SK-N-MC (cell line): ENCODE measurements at regions not wholly inside any gene's neighbourhood (a gene's known extent, or its start where the extent isn't known, plus 50 kb on each side); places are given as distances from the start of the nearest gene placed in this dataset.
A peak's percentile ranks its signal among the peaks of the same experiment; 100 is the strongest.
"Not testable (repeated sequence)": the region's sequence is repeated elsewhere in the genome, so short reads cannot be mapped to it uniquely, and the experiment has no call there.

Experiments
- DNase-seq: peaks from one replicate; pipeline ENCODE4 v3.0.0-alpha.2; 2011; ENCODE audit warnings: low read depth, low spot score
- H3K27ac ChIP-seq: fragments of 200-600 bp; sonication (generic); 2 replicates; pipeline ENCODE4 v1.5.1; 2016; ENCODE audit warnings: mixed run types
- H3K36me3 ChIP-seq: fragments of 200-600 bp; sonication (generic); 2 replicates; pipeline ENCODE4 v1.6.1; 2017; ENCODE audit warnings: antibody characterized with exemption, low read length, mixed read lengths; ENCODE audit not compliant: insufficient read depth
- H3K4me3 ChIP-seq: fragments of 200-600 bp; sonication (generic); 2 replicates; pipeline ENCODE4 v1.5.1; 2016
- H3K9ac ChIP-seq: fragments of 200-600 bp; sonication (generic); 2 replicates; pipeline ENCODE4 v1.8.0; 2017; ENCODE audit warnings: mixed run types, mixed read lengths; ENCODE audit not compliant: insufficient read length
- H3K9me3 ChIP-seq: fragments of 200-600 bp; sonication (generic); 2 replicates; pipeline ENCODE4 v1.6.1; 2017; ENCODE audit warnings: low read depth, mild to moderate bottlenecking, antibody characterized with exemption, low read length, moderate library complexity, mixed read lengths
- EZH2 ChIP-seq: fragments of 200-600 bp; sonication (generic); IDR thresholded peaks from one replicate; pipeline ENCODE4 v1.6.1; 2017; ENCODE audit warnings: antibody characterized with exemption
- FOXP2 ChIP-seq: optimal IDR thresholded peaks from 2 replicates; pipeline ENCODE3; 2011; ENCODE audit warnings: mild to moderate bottlenecking, moderate library complexity; ENCODE audit not compliant: insufficient read depth; ENCODE audit errors: extremely low read length, control extremely low read depth
- POLR2AphosphoS5 ChIP-seq: IDR thresholded peaks from 2 replicates; pipeline ENCODE4 v1.6.1; 2012; ENCODE audit warnings: mild to moderate bottlenecking, low read depth, low read length, borderline replicate concordance

DNA sequence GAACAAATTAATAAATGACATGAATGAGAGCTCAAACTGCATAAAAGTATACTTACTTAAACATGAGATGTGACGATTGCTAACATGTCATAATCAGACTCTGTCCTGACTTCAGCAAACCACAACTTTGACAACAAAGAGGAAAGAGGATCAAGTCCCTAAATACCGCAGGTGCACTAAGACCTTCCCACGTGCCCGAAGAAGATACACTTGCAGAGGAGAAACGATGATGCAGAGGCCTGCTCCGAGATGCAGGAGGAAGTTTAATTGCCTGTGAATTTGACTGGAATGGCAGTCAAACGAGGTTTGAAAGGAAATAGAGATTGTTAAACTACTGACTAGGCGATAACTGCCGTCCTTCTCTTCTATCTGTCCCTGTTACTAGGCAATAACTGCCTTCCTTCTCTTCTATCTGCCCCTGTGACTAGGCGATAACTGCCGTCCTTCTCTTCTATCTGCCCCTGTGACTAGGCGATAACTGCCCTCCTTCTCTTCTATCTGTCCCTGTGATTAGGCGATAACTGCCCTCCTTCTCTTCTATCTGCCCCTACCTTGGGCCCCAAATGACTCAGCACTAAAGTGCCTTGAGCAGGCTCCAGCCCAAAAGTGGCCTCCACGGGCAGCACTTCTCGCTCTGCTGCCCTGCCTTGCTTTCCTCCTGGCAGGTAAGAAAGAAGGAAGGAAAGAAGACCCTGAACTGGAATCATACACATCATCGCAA is 2226.0 kb upstream of the DEFB115 start:
- not testable (repeated sequence) for H3K9me3 ChIP-seq, DNase-seq, H3K4me3 ChIP-seq, H3K27ac ChIP-seq, H3K36me3 ChIP-seq, H3K9ac ChIP-seq

DNA sequence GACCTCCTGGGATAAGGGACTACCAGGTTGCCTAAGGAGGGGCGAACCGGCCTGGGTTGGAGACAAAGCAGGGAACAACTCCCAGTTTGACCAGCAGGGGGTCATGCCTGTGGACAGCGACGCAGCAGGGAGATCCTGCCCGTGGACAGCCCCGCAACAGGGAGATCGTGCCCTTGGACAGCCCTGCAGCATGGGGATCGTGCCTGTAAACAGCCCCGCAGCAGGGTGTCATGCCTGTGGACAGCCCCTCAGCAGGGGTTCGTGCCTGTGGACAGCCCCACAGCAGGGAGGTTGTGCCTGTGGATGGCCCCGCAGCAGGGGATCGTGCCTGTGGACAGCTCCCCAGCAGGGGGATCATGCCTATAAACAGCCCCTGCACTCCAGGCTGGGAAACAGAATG is 2213.2 kb upstream of the DEFB115 start:
- not testable (repeated sequence) for H3K9ac ChIP-seq, H3K9me3 ChIP-seq, H3K4me3 ChIP-seq, H3K27ac ChIP-seq, H3K36me3 ChIP-seq, DNase-seq

DNA sequence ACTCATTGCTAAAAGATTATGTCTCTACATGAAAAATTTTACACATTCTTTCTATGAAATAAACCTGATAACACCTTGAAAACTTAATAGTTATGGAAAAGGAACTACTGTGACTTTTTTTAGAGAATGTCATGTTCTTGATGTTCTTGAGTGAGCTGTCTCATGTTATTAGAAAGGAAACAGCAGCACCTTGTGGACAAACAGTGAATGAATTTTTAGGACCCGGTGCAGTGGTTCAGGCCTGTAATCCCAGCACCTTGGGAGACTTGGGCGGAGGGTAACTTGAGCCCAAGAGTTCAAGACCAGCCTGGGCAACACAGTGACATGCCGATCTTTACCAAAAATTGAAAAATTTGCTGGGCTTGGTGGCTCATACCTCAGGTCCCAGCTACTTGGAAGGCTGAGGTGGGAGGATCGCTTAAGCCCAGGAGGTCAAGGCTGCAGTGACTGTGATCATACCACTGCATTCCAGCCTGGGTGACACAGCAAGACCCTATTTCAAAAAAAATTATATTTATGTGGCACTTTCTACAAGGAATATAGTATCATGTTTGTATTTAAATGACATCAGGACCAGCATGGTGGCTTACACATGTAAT is 2207.4 kb upstream of the DEFB115 start:
- not testable (repeated sequence) for H3K27ac ChIP-seq, H3K9me3 ChIP-seq, H3K36me3 ChIP-seq, H3K9ac ChIP-seq, H3K4me3 ChIP-seq
- DNase-seq, result peak; percentile 22

GRCh38 chr20:29057866-29058484 is 2199.5 kb upstream of the DEFB115 start:
- DNase-seq, result peak; percentile 1
- H3K36me3 ChIP-seq, H3K4me3 ChIP-seq, H3K9me3 ChIP-seq, H3K27ac ChIP-seq, H3K9ac ChIP-seq: not testable (repeated sequence)

GRCh38 chr20:29062451-29062850 is 2195.0 kb upstream of the DEFB115 start:
- not testable (repeated sequence) for DNase-seq, H3K9ac ChIP-seq, H3K36me3 ChIP-seq, H3K9me3 ChIP-seq, H3K4me3 ChIP-seq, H3K27ac ChIP-seq

- DNase-seq, result not testable (repeated sequence)
These were observed 2191.1 kb upstream of the DEFB115 start for GRCh38 chr20:29066341-29066740.

DNA sequence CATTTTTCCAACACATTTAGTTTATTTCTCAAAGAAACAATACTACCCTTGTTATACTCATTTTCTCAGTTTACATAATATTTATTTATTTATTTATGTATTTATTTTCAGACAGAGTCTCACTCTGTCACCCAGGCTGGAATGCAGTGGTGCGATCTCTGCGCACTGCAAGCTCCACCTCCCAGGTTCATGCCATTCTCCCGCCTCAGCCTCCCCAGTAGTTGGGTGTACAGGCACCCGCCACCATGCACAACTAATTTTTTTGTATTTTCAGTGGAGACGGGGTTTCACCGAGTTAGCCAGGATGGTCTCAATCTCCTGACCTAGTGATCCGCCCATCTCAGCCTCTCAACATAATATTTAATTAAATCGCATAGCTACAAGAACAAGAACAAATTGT is 2183.8 kb upstream of the DEFB115 start:
- DNase-seq, H3K9ac ChIP-seq: not testable (repeated sequence)

More at GRCh38 chr20:29066341-29066740, 2191.1 kb upstream of the DEFB115 start:
- H3K4me3 ChIP-seq, H3K36me3 ChIP-seq, H3K9ac ChIP-seq, H3K9me3 ChIP-seq, H3K27ac ChIP-seq: not testable (repeated sequence)

DNA sequence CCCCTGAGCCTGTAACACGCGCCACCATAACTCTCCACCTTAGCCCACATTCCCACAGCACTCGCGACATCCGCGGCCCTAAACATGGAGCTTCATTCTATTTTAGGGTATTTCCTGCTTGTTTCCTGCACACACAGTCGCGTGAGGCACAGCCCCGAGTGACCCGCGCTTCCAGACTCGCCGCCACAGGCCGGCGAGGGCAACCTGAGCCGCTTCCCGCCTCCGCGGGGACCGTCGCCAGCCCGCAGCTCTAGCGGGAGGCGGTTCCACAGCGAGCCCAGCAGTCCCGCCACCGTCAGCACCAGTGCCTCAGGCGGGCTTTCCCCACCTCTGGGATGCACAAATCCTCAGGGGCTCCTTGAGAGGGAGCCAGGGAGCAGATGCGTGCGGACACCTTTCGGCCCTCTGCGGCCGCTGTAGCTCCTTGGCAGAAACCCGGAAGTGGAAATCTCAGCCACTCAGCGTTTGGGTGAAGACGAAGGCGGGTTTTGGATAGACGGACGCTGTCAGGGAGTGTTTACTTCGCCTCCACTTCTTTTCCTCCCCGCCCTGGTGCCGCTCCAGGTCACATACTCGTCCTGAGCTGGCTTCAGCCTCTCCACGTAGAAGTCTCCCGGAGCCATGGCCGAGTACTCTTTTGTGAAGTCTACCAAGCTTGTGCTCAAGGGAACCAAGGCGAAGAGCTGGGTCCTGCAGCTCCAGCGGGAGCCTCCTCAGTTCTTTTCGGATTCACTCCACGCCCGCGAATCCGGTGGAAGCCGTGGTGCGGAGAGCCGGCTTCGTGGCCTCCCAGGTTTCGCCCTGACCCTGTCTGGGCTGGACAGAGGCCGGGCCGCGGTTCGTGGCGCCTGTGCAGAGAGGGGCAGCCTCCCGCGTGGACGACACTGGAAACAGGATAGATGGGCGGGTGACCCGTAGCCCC is 2177.4 kb upstream of the DEFB115 start:
- no peaks in the 10 kb centered on the region for H3K36me3 ChIP-seq
- no peak overlapping the region for H3K27ac ChIP-seq
- no peaks in the 10 kb centered on the region for H3K9me3 ChIP-seq
- TF ChIP-seq POLR2AphosphoS5, result no peak
- no peak for DNase-seq
- H3K9ac ChIP-seq, result no peak overlapping the region
- H3K4me3 ChIP-seq, result no peak overlapping the region

More for the DNA sequence above, 2183.8 kb upstream of the DEFB115 start:
- H3K4me3 ChIP-seq, H3K27ac ChIP-seq, H3K9me3 ChIP-seq, H3K36me3 ChIP-seq: not testable (repeated sequence)

GRCh38 chr20:29081712-29082111 is 2175.8 kb upstream of the DEFB115 start:
- H3K27ac ChIP-seq, H3K9ac ChIP-seq, H3K36me3 ChIP-seq, DNase-seq, H3K4me3 ChIP-seq, H3K9me3 ChIP-seq: not testable (repeated sequence)

DNA sequence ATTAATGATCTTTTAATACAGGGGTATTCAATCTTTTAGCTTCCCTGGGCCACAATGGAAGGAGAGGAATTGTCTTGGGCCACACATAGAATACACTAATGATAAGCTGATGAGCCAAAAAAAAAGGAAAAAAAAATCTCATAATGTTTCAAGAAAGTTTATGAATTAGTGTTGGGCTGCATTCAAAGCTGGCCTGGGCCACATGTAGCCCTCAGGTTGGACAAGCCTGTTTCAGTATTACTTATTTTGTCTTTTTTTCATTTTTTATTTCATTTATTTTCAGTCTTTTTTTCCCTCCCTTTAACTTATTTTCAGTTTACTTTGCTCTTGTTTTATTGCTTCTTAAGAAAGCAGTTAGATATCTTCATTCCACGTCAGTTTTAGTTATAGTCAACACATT is 2171.8 kb upstream of the DEFB115 start:
- H3K36me3 ChIP-seq, result no peaks in the 10 kb centered on the region

DNA sequence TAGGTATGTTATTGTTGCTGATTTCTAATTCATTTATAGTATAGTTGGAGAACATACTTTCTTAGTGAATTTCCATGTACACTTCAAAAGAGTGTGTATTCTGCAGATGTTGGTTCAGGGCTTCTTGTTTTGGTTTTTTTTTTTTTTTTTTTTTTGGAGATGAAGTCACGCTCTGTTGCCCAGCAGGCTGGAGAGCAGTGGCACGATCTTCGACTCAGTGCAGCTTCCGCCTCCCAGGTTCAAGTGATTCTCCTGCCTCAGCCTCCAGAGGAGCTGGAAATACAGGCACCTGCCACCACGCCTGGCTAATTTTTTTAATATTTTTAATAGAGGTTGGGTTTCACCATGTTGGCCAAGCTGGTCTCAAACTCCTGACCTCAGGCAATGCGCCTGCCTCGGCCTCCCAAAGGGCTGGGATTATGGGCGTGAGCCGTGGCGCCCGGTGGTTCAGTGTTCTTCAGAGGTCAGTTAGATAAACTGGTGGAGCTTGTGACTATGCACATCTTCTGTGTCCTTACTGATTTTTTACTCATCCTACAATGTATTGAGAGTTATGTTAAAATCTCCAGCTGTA is 2171.2 kb upstream of the DEFB115 start:
- not testable (repeated sequence) for H3K9me3 ChIP-seq, DNase-seq

More for the DNA sequence above, 2171.8 kb upstream of the DEFB115 start:
- no peak overlapping the region for H3K9ac ChIP-seq
- no peaks in the 10 kb centered on the region for H3K9me3 ChIP-seq
- no peak for TF ChIP-seq POLR2AphosphoS5
- TF ChIP-seq EZH2, result no peak
- no peak for TF ChIP-seq FOXP2
- no peak for DNase-seq
- H3K27ac ChIP-seq, result no peak overlapping the region
- no peak overlapping the region for H3K4me3 ChIP-seq

More for the DNA sequence above, 2171.2 kb upstream of the DEFB115 start:
- not testable (repeated sequence) for H3K4me3 ChIP-seq, H3K27ac ChIP-seq, H3K36me3 ChIP-seq, H3K9ac ChIP-seq
